ENCODE measurements at regions not wholly inside any gene's neighbourhood (a gene's known extent, or its start where the extent isn't known, plus 50 kb on each side); places are given as distances from the start of the nearest gene placed in this dataset.
"Not testable (repeated sequence)": the region's sequence is repeated elsewhere in the genome, so short reads cannot be mapped to it uniquely, and the experiment has no call there.

- H2AFZ ChIP-seq (ENCODE audit: insufficient read depth, low read depth, low read length, poor library complexity, severe bottlenecking) = no peak overlapping the region
- H3K27me3 ChIP-seq (replicated peaks in 1 of 4; ENCODE audit: control extremely low read depth in 1 of 4, control insufficient read depth in 3 of 4, insufficient read depth in 4 of 4, low read length in 3 of 4) = no peaks in the 10 kb centered on the region
- ChIA-PET CTCF (no interaction called here), POLR2A (no interaction called here)
- no peaks in the 10 kb centered on the region for H3K4me1 ChIP-seq (ENCODE audit: control insufficient read depth in 2 of 2, insufficient read depth in 2 of 2, low read length in 2 of 2)
- no peak overlapping the region for H3K4me3 ChIP-seq (ENCODE audit: control extremely low read depth in 1 of 5, extremely low read depth in 1 of 5, insufficient read depth in 1 of 5, low read depth in 2 of 5, low read length in 4 of 5)
- WGBS (ENCODE audit: insufficient coverage) = no CpG with 5 or more reads among the region's 2 CpGs
- ATAC-seq (ENCODE audit: low read depth) = no peak
- H3K36me3 ChIP-seq (replicated peaks in 1 of 2; ENCODE audit: control extremely low read depth in 1 of 2, control insufficient read depth in 1 of 2, extremely low read depth in 1 of 2, insufficient read depth in 2 of 2, low read length in 1 of 2) = no peaks in the 10 kb centered on the region
- no peak for DNase-seq
- intact Hi-C loops (cut with micrococcal nuclease) = no loop called here
- Mint-ChIP-seq H3K27ac (no peak overlapping the region), H3K4me1 (no peaks in the 10 kb centered on the region), H3K27me3 (no peaks in the 10 kb centered on the region), H3K4me3 (no peak overlapping the region), H3K9me3 (ENCODE audit: insufficient read depth) (no peaks in the 10 kb centered on the region)
- no peaks in the 10 kb centered on the region for H3K79me2 ChIP-seq (ENCODE audit: control insufficient read depth, insufficient read depth, low read length)
- peaks cover 0 to 4% (median 0%) of the 10 kb centered on the region in 3 donors for H3K9me3 ChIP-seq (ENCODE audit: control extremely low read depth in 1 of 3, control insufficient read depth in 2 of 3, insufficient read depth in 1 of 3, low read length in 2 of 3)
- no peak overlapping the region for H3K9ac ChIP-seq (ENCODE audit: low read length)
- H4K20me1 ChIP-seq (ENCODE audit: control insufficient read depth, insufficient read depth, low read length, poor library complexity, severe bottlenecking) = no peaks in the 10 kb centered on the region
- H3K27ac ChIP-seq (ENCODE audit: low read length in 2 of 2) = no peak overlapping the region
- no peak overlapping the region for H3K4me2 ChIP-seq (replicated peaks; ENCODE audit: low read depth, low read length, poor library complexity, severe bottlenecking)
- TF ChIP-seq EZH2 (IDR thresholded peaks at IDR 0.05; ENCODE audit: borderline replicate concordance, insufficient read depth, low read depth, low read length, poor library complexity, severe bottlenecking) (no peak), CTCF (IDR thresholded peaks at IDR 0.05) (no peak)
Measured at GRCh38 chr5:93219641-93220145, 361.3 kb downstream of the NR2F1-AS1 start.

- H3K4me3 Mint-ChIP-seq; H3K4me3 ChIP-seq (ENCODE audit: control extremely low read depth in 1 of 5, extremely low read depth in 1 of 5, insufficient read depth in 1 of 5, low read depth in 2 of 5, low read length in 4 of 5); H3K27me3 Mint-ChIP-seq; DNase-seq; H3K9me3 ChIP-seq (ENCODE audit: control extremely low read depth in 1 of 3, control insufficient read depth in 2 of 3, insufficient read depth in 1 of 3, low read length in 2 of 3); intact Hi-C loops (cut with micrococcal nuclease); H3K36me3 ChIP-seq (replicated peaks in 1 of 2; ENCODE audit: control extremely low read depth in 1 of 2, control insufficient read depth in 1 of 2, extremely low read depth in 1 of 2, insufficient read depth in 2 of 2, low read length in 1 of 2); H2AFZ ChIP-seq (ENCODE audit: insufficient read depth, low read depth, low read length, poor library complexity, severe bottlenecking); H3K27me3 ChIP-seq (replicated peaks in 1 of 4; ENCODE audit: control extremely low read depth in 1 of 4, control insufficient read depth in 3 of 4, insufficient read depth in 4 of 4, low read length in 3 of 4); POLR2A ChIA-PET; H3K4me1 Mint-ChIP-seq; H3K4me2 ChIP-seq (replicated peaks; ENCODE audit: low read depth, low read length, poor library complexity, severe bottlenecking); H3K27ac ChIP-seq (ENCODE audit: low read length in 2 of 2); H3K27ac Mint-ChIP-seq; H3K4me1 ChIP-seq (ENCODE audit: control insufficient read depth in 2 of 2, insufficient read depth in 2 of 2, low read length in 2 of 2); ATAC-seq (ENCODE audit: low read depth); H3K79me2 ChIP-seq (ENCODE audit: control insufficient read depth, insufficient read depth, low read length); H3K9me3 Mint-ChIP-seq (ENCODE audit: insufficient read depth); H3K9ac ChIP-seq (ENCODE audit: low read length); CTCF ChIA-PET; H4K20me1 ChIP-seq (ENCODE audit: control insufficient read depth, insufficient read depth, low read length, poor library complexity, severe bottlenecking): not testable (repeated sequence)
- WGBS (ENCODE audit: insufficient coverage) = 98% methylated on average over 6 of the region's 28 CpGs
Measured at GRCh38 chr5:93213111-93213794, 367.8 kb downstream of the NR2F1-AS1 start.

Data from B cell (primary cell).